ENCODE measurements at regions not wholly inside any gene's neighbourhood (a gene's known extent, or its start where the extent isn't known, plus 50 kb on each side); places are given as distances from the start of the nearest gene placed in this dataset.

DNA sequence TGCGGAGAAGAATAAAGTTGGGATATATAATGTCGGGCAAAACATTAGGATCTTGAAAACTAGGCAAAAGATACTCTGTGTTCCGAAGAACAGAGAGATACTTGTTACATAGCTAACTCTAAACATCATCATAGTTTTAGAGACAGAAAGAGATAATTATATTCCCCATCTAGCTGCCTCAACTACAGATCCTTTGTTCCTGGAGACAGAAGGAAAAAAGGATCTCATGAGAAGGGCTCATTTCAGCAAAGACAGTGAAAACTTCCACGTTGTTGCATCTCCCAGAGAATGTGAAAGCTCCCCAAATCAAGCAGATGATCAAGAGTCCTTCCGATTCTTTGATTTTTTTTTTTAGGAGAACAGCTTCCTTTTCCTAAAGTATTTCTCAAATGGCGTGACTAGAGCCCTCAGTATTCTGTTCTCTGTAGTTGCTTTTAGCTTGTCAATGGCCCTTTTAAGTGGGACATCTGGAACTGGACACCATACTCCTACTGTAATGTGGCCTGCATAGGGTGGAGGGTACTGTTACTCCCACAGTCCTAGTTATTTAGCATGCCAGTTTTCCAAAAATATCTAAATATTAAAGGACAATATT lies 1048.2 kb downstream of the TTLL7 start:
- Histone ChIP-seq H3K36me3 (ENCODE audit: insufficient read depth, low read length, poor library complexity, severe bottlenecking) (no peaks in the 10 kb centered on the region), H3K9me3 (ENCODE audit: low read depth, low read length, poor library complexity, severe bottlenecking) (no peaks in the 10 kb centered on the region), H3K4me3 (ENCODE audit: low read depth, low read length, poor library complexity, severe bottlenecking) (no peak overlapping the region), H3K4me1 (ENCODE audit: insufficient read depth, low read length, poor library complexity, severe bottlenecking) (no peaks in the 10 kb centered on the region), H3K27ac (ENCODE audit: low read depth, low read length, poor library complexity, severe bottlenecking) (no peak overlapping the region), H3K27me3 (replicated peaks; ENCODE audit: insufficient read depth, low read depth, low read length, poor library complexity) (no peaks in the 10 kb centered on the region)
- intact Hi-C loops (cut with micrococcal nuclease; ENCODE audit: unreplicated experiment) = no loop called here
- TF ChIP-seq, protein P1, sequence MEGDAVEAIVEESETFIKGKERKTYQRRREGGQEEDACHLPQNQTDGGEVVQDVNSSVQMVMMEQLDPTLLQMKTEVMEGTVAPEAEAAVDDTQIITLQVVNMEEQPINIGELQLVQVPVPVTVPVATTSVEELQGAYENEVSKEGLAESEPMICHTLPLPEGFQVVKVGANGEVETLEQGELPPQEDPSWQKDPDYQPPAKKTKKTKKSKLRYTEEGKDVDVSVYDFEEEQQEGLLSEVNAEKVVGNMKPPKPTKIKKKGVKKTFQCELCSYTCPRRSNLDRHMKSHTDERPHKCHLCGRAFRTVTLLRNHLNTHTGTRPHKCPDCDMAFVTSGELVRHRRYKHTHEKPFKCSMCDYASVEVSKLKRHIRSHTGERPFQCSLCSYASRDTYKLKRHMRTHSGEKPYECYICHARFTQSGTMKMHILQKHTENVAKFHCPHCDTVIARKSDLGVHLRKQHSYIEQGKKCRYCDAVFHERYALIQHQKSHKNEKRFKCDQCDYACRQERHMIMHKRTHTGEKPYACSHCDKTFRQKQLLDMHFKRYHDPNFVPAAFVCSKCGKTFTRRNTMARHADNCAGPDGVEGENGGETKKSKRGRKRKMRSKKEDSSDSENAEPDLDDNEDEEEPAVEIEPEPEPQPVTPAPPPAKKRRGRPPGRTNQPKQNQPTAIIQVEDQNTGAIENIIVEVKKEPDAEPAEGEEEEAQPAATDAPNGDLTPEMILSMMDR (conservative IDR thresholded peaks at IDR 0.05; ENCODE audit: low read depth, low read length) = no peak
- TF ChIP-seq EZH2 (IDR thresholded peaks at IDR 0.05; ENCODE audit: borderline replicate concordance, low read depth, low read length, poor library complexity, severe bottlenecking) = no peak
- no peak for DNase-seq (ENCODE audit: low spot score)
- no TSS peak for BruUV-seq (replicated peaks)
- POLR2A ChIA-PET (ENCODE audit: low non-redundant PET) = no interaction called here
- CTCF ChIA-PET = no interaction called here

DNA sequence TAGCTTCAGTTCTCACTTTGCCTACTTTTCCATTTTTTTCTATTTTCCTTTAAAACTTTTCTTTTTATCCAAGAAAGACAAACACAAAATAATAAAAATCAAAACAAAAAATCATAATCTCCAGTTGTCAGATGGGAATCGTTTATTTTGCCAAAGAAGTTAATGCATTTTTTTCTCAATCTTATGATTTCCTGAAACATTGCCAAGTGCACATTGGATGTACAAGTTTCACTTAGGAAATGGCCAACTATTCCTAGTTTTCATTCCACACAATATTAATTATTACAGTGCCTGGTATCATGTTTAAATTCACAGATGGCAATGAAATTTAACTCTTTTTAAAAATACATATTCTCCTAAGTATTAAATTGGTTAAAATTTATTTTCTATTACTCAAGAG lies 1050.5 kb downstream of the TTLL7 start:
- BruUV-seq (replicated peaks) = no TSS peak
- H3K4me1 ChIP-seq (ENCODE audit: insufficient read depth, low read length, poor library complexity, severe bottlenecking) = no peaks in the 10 kb centered on the region
- no peak for DNase-seq (ENCODE audit: low spot score)
- H3K36me3 ChIP-seq (ENCODE audit: insufficient read depth, low read length, poor library complexity, severe bottlenecking) = no peaks in the 10 kb centered on the region
- H3K27ac ChIP-seq (ENCODE audit: low read depth, low read length, poor library complexity, severe bottlenecking) = no peak overlapping the region
- intact Hi-C loops (cut with micrococcal nuclease; ENCODE audit: unreplicated experiment) = no loop called here
- no peaks in the 10 kb centered on the region for H3K9me3 ChIP-seq (ENCODE audit: low read depth, low read length, poor library complexity, severe bottlenecking)
- ChIA-PET CTCF (no interaction called here), POLR2A (ENCODE audit: low non-redundant PET) (no interaction called here)
- H3K4me3 ChIP-seq (ENCODE audit: low read depth, low read length, poor library complexity, severe bottlenecking) = no peak overlapping the region
- no peaks in the 10 kb centered on the region for H3K27me3 ChIP-seq (replicated peaks; ENCODE audit: insufficient read depth, low read depth, low read length, poor library complexity)
- TF ChIP-seq, protein P1 (conservative IDR thresholded peaks at IDR 0.05; ENCODE audit: low read depth, low read length) = no peak
- TF ChIP-seq EZH2 (IDR thresholded peaks at IDR 0.05; ENCODE audit: borderline replicate concordance, low read depth, low read length, poor library complexity, severe bottlenecking) = no peak

DNA sequence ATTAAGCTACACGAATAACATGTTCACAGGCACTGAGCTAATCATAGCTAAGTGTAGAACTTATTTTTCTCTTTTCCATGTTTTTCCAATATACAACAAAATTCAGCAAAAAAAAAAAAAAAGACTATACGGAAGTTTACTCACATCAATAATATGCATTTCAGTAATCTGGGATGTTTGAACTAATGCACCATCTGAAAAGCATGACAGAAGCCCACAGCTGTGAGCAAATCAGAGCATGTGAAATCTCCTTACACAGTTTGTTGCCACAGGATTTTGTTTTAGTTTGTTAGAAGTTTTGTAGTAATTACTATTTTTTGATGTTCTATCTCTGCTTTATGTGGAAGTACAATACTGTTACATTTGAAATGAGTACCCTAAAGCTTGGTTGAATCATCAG lies 1051.7 kb downstream of the TTLL7 start:
- no peak for DNase-seq (ENCODE audit: low spot score)
- CTCF ChIA-PET = no interaction called here
- H3K36me3 ChIP-seq (ENCODE audit: insufficient read depth, low read length, poor library complexity, severe bottlenecking) = no peaks in the 10 kb centered on the region
- H3K27ac ChIP-seq (ENCODE audit: low read depth, low read length, poor library complexity, severe bottlenecking) = no peak overlapping the region
- no peaks in the 10 kb centered on the region for H3K27me3 ChIP-seq (replicated peaks; ENCODE audit: insufficient read depth, low read depth, low read length, poor library complexity)
- POLR2A ChIA-PET (ENCODE audit: low non-redundant PET) = no interaction called here
- no TSS peak for BruUV-seq (replicated peaks)
- TF ChIP-seq, protein P1 (conservative IDR thresholded peaks at IDR 0.05; ENCODE audit: low read depth, low read length) = no peak
- TF ChIP-seq EZH2 (IDR thresholded peaks at IDR 0.05; ENCODE audit: borderline replicate concordance, low read depth, low read length, poor library complexity, severe bottlenecking) = no peak
- no peaks in the 10 kb centered on the region for H3K4me1 ChIP-seq (ENCODE audit: insufficient read depth, low read length, poor library complexity, severe bottlenecking)
- H3K4me3 ChIP-seq (ENCODE audit: low read depth, low read length, poor library complexity, severe bottlenecking) = no peak overlapping the region
- no peaks in the 10 kb centered on the region for H3K9me3 ChIP-seq (ENCODE audit: low read depth, low read length, poor library complexity, severe bottlenecking)
- intact Hi-C loops (cut with micrococcal nuclease; ENCODE audit: unreplicated experiment) = no loop called here

Data from A673 (cell line).